Ammon's horn (tissue), 1 donor: ENCODE measurements at regions not wholly inside any gene's neighbourhood (a gene's known extent, or its start where the extent isn't known, plus 50 kb on each side); places are given as distances from the start of the nearest gene placed in this dataset.
"Not testable (repeated sequence)": the region's sequence is repeated elsewhere in the genome, so short reads cannot be mapped to it uniquely, and the experiment has no call there.

Experiments
- DNase-seq: peaks from one replicate; pipeline ENCODE4 v3.0.0-alpha.2; 2016; ENCODE audit warnings: low spot score

- no peak for DNase-seq
Measured at GRCh38 chr4:24001486-24002329, 111.9 kb upstream of the PPARGC1A start.

- no peak for DNase-seq
Measured at GRCh38 chr4:24000470-24000831, 110.6 kb upstream of the PPARGC1A start.

- DNase-seq = no peak
Measured at GRCh38 chr4:23999714-24000469, 110.0 kb upstream of the PPARGC1A start.

- no peak for DNase-seq
Measured at GRCh38 chr4:23993373-23993772, 103.5 kb upstream of the PPARGC1A start.

GRCh38 chr4:23991444-23991843 lies 101.6 kb upstream of the PPARGC1A start:
- DNase-seq = no peak

- DNase-seq = no peak
Measured at GRCh38 chr4:23986270-23986669, 96.4 kb upstream of the PPARGC1A start.

- no peak for DNase-seq
Measured at GRCh38 chr4:23981328-23981727, 91.5 kb upstream of the PPARGC1A start.

- no peak for DNase-seq
Measured at GRCh38 chr4:23979534-23979933, 89.7 kb upstream of the PPARGC1A start.

GRCh38 chr4:23978002-23978401 lies 88.2 kb upstream of the PPARGC1A start:
- no peak for DNase-seq

- no peak for DNase-seq
Measured at GRCh38 chr4:23976423-23976822, 86.6 kb upstream of the PPARGC1A start.

- no peak for DNase-seq
Measured at GRCh38 chr4:23973308-23973855, 83.5 kb upstream of the PPARGC1A start.

- DNase-seq = no peak
Measured at GRCh38 chr4:23972805-23973204, 83.0 kb upstream of the PPARGC1A start.

- DNase-seq = no peak
Measured at GRCh38 chr4:23972187-23972586, 82.3 kb upstream of the PPARGC1A start.

- no peak for DNase-seq
Measured at GRCh38 chr4:23970201-23970850, 80.5 kb upstream of the PPARGC1A start.

- DNase-seq = no peak
Measured at GRCh38 chr4:23969635-23970145, 79.8 kb upstream of the PPARGC1A start.

- DNase-seq = no peak
Measured at GRCh38 chr4:23967281-23967680, 77.4 kb upstream of the PPARGC1A start.

GRCh38 chr4:23966725-23967124 lies 76.9 kb upstream of the PPARGC1A start:
- no peak for DNase-seq

- DNase-seq = no peak
Measured at GRCh38 chr4:23962462-23962861, 72.6 kb upstream of the PPARGC1A start.

GRCh38 chr4:23961395-23961794 lies 71.5 kb upstream of the PPARGC1A start:
- DNase-seq = not testable (repeated sequence)

GRCh38 chr4:23959396-23960148 lies 69.7 kb upstream of the PPARGC1A start:
- DNase-seq = no peak

GRCh38 chr4:23958749-23959148 lies 68.9 kb upstream of the PPARGC1A start:
- no peak for DNase-seq

- no peak for DNase-seq
Measured at GRCh38 chr4:23957465-23957864, 67.6 kb upstream of the PPARGC1A start.
